GM21390 (cell line): ENCODE measurements at regions not wholly inside any gene's neighbourhood (a gene's known extent, or its start where the extent isn't known, plus 50 kb on each side); places are given as distances from the start of the nearest gene placed in this dataset.
"Not testable (repeated sequence)": the region's sequence is repeated elsewhere in the genome, so short reads cannot be mapped to it uniquely, and the experiment has no call there.

ENCODE experiments used
- ATAC-seq: cut with Tn5 transposase; IDR thresholded peaks from one replicate; pipeline ENCODE4 v1.9.1; 2021; ENCODE audit not compliant: unreplicated experiment

DNA sequence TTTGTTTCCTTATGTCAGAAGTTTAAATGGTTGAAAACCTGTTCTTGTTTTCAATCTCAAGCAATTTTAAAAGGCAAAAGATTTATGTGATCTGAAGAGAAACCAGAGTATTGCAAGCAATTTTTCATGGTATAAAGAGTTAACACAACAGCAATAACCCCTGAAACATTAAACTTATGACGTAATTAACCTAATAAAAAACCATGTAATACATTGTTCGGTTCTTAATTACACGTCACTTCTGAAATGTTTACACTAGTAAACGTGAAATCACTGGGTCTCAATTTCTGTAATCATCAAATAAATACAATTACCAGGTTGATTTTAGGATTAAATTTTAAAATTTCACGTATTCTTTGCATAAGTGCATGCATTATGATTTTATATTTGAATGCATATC is 914.5 kb downstream of the NLGN4X start:
- ATAC-seq: no peak

DNA sequence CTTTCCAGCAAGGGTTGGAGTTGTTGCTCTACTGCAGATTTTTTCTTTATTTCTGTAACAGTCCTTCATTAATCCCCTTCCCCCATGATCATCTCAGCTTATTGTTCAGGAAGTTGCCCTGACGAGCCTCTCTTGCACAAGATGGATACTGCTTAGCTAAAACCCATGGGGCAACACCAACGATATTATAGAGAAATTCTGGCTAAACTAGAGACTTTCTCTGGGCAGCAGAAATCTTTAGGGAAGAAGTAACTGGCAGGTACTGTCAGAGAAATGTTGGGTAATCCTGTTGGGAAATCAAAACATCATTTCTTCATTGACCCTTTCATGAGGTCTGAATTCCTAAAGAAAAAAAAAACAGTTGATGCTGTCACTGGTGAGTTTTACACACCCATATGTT is 921.3 kb downstream of the NLGN4X start:
- ATAC-seq: no peak

DNA sequence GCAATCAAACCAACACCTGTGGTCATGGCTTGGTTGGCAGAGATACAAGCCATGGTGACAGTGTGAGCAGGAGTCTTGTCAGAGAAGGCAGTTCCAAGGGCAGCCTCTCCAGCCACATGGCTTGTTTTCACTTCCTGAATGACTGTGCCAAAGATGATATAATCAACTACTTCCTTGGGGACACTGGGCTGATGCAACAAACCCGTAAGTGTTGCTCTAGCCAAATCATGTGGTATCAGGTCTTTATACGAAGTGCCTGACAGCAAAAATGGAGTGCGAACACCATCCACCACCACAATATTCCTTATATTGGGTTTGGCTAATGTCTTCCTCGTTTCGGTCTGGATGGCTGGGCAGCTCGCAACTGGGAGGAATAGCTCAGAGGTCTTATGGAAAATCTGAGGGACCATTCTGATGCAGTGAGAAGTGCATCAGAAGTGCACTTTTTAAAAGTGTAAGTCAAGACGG is 922.0 kb downstream of the NLGN4X start:
- no peak for ATAC-seq

- no peak for ATAC-seq
Measured at GRCh38 chrX:5305452-5305851, 923.2 kb downstream of the NLGN4X start.

DNA sequence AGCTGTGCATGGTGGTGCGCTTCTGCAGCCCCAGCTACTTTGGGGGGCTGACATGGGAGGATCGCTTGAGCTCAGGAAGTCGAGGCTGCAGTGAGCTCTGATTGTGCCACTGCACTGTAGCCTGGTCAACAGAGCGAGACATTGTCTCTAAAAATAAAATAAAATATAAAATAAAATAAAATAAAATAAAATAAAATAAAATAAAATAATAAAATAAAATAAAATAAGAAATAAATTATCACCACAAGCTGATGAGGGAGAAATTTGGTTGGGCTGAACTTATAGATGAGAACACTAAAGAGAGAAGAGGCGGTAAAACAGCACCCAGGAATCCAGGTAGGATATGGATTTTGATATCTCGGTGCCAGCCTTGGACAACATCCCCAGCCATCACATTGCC is 933.7 kb downstream of the NLGN4X start:
- ATAC-seq: no peak

GRCh38 chrX:5290635-5291034 is 938.0 kb downstream of the NLGN4X start:
- ATAC-seq: no peak

DNA sequence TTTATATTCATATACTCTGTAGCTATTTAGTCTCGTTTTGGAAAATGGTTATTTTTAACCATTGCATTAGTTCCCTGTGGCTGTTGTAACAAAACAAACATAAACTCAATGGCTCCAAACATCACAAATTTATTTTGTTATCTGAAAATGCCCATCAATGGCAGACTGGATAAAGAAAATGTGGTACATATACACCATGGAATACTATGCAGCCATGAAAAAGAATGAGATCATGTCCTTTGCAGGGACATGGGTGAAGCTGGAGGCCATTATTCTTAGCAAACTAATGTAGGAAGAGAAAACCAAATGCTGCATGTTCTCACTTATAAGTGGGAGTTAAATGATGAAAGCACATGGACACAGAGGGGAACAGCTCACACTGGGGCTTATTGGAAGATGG is 938.7 kb downstream of the NLGN4X start:
- ATAC-seq: not testable (repeated sequence)

DNA sequence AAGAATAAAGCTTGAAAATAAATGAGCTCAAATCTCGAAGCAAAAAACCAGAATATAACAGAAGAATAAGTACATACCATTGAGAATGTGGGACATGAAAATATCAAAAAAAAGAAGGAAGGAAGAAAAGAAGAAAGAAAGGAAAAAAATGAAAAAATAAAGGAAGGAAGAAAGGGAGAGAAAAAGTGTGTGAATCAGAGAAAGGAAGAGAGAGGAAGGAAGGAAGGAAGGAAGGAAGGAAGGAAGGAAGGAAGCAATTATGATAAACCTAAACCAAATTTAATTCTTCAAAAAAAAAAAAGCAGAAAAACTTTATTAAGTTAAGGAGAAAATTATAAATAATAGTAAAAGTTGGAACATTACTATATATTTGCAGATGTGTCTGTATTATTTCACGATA is 949.8 kb downstream of the NLGN4X start:
- no peak for ATAC-seq

- no peak for ATAC-seq
Measured at GRCh38 chrX:5265324-5265850, 963.3 kb downstream of the NLGN4X start.

DNA sequence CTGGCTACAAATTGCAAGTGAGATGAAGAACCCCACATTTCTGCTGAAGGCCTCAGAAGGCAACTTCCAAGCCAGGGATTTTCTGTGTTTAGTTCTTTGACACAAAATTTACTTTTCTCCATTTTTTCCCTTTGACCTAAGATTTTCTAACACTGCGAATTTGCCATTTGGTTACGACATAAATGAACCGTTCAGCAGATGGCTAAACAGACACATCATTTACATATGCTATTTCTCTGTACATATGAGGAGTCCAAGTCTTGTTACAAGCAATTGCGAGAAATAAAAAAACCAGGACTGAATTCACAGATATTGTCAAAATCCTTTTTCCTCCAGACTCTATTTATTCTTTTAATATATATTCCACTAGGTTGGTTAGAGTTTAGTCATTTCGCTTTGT is 978.6 kb downstream of the NLGN4X start:
- ATAC-seq: no peak

GRCh38 chrX:5242091-5242790 is 986.4 kb downstream of the NLGN4X start:
- ATAC-seq: no peak

- ATAC-seq: no peak
Measured at GRCh38 chrX:5236749-5237148, 991.9 kb downstream of the NLGN4X start.

- no peak for ATAC-seq
Measured at GRCh38 chrX:5236096-5236495, 992.6 kb downstream of the NLGN4X start.

- no peak for ATAC-seq
Measured at GRCh38 chrX:5233830-5234229, 994.8 kb downstream of the NLGN4X start.

- ATAC-seq: no peak
Measured at GRCh38 chrX:5220421-5220820, 1008.2 kb downstream of the NLGN4X start.

GRCh38 chrX:5194806-5195205 is 1033.9 kb downstream of the NLGN4X start:
- ATAC-seq: no peak

GRCh38 chrX:5180135-5180741 is 1048.4 kb downstream of the NLGN4X start:
- no peak for ATAC-seq

DNA sequence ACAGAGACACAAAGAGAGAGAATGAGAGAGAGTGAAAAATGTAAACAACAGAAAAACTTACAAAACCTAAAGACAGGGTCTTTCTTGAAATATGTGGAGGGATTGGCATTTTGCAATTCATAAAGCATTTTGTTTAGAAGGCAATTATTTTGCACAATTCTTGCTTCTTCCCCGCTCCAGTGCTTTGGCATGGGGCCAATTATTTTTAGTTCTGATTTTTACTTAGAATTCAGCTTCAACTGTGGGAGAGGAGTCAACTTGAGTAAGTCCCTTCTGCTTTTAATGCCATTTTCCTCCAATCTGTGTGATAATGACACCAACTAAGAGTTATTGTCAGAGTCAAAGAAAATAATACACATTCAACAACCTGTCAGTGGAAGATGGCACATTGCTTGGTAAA is 1051.9 kb downstream of the NLGN4X start:
- no peak for ATAC-seq

GRCh38 chrX:5163663-5164062 is 1065.0 kb downstream of the NLGN4X start:
- ATAC-seq: no peak

GRCh38 chrX:5155301-5155700 is 1073.4 kb downstream of the NLGN4X start:
- no peak for ATAC-seq

DNA sequence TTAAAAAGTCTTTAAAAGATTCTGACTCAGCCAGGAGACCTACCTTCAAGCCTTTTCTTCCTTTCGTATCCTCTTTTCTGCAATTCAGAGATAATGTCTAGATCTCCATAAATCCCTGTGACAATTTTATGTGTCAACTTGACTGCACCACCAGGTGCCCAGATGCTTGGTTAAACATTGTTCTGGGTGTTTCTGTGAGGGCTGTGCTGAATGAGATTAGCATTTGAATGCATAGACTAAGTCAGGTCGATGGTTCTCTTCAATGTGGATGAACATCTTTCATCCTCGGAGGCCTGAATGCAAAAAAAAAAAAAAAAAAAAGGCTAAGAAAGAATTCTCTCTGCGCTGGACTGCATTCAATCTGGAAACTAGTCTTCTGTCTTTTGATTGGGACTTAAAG is 1082.7 kb downstream of the NLGN4X start:
- no peak for ATAC-seq

DNA sequence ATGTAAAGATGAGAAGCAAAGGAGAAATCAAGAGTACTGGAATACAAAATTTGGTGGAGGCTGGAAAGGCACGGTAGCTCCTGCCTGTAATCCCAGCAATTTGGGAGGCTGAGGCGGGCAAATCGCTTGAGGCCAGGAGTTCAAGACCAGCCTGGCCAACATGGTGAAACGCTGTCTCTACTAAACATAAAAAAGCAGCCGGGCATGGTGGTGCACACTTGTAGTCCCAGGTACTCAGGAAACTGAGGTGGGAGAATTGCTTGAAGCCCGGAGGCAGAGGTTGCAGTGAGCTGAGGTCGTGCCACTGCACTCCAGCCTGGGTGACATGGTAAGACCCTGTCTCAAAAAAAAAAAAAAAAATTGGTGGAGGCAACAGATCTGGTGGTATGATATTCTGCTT is 1086.0 kb downstream of the NLGN4X start:
- ATAC-seq: no peak
